GM10266 (cell line): ENCODE measurements at regions not wholly inside any gene's neighbourhood (a gene's known extent, or its start where the extent isn't known, plus 50 kb on each side); places are given as distances from the start of the nearest gene placed in this dataset.

ENCODE experiments used
- DNase-seq: peaks from one replicate; pipeline ENCODE4 v3.0.0; 2012; ENCODE audit errors: extremely low spot score
- TF ChIP-seq, protein P1 (sequence below): IDR thresholded peaks from 2 replicates; pipeline ENCODE4 v1.5.1; 2012; ENCODE audit warnings: mild to moderate bottlenecking, low read depth; ENCODE audit not compliant: control insufficient read depth, insufficient read depth; ENCODE audit errors: missing control alignments

- TF ChIP-seq, protein P1, sequence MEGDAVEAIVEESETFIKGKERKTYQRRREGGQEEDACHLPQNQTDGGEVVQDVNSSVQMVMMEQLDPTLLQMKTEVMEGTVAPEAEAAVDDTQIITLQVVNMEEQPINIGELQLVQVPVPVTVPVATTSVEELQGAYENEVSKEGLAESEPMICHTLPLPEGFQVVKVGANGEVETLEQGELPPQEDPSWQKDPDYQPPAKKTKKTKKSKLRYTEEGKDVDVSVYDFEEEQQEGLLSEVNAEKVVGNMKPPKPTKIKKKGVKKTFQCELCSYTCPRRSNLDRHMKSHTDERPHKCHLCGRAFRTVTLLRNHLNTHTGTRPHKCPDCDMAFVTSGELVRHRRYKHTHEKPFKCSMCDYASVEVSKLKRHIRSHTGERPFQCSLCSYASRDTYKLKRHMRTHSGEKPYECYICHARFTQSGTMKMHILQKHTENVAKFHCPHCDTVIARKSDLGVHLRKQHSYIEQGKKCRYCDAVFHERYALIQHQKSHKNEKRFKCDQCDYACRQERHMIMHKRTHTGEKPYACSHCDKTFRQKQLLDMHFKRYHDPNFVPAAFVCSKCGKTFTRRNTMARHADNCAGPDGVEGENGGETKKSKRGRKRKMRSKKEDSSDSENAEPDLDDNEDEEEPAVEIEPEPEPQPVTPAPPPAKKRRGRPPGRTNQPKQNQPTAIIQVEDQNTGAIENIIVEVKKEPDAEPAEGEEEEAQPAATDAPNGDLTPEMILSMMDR: no peak
- no peak for DNase-seq
Observed at GRCh38 chr3:30455840-30456239, 150.6 kb upstream of the TGFBR2 start.

- TF ChIP-seq, protein P1: no peak
- DNase-seq: no peak
Observed at GRCh38 chr3:30456264-30456663, 150.1 kb upstream of the TGFBR2 start.

DNA sequence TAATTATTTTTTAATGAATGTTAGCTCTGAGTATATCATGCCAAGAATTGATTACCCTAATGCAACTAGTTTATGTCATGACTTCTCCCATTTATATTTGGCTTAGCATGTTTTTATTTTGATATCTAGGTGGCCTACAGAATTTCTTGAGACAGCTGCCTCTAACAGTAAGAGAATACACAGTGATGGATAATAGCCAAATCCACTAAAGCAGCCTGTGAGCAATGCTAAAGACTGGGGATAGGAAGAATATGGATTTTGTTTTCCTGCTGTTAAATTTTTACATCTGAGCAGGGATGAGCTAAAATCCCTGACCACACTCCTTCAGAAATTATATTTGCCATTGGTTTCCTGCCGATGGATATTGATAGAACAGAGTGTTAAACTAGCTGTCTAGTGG, 149.3 kb upstream of the TGFBR2 start:
- TF ChIP-seq, protein P1: no peak

GRCh38 chr3:30457726-30458125, 148.7 kb upstream of the TGFBR2 start:
- TF ChIP-seq, protein P1: no peak
- DNase-seq: no peak

More for the DNA sequence above, 149.3 kb upstream of the TGFBR2 start:
- no peak for DNase-seq

DNA sequence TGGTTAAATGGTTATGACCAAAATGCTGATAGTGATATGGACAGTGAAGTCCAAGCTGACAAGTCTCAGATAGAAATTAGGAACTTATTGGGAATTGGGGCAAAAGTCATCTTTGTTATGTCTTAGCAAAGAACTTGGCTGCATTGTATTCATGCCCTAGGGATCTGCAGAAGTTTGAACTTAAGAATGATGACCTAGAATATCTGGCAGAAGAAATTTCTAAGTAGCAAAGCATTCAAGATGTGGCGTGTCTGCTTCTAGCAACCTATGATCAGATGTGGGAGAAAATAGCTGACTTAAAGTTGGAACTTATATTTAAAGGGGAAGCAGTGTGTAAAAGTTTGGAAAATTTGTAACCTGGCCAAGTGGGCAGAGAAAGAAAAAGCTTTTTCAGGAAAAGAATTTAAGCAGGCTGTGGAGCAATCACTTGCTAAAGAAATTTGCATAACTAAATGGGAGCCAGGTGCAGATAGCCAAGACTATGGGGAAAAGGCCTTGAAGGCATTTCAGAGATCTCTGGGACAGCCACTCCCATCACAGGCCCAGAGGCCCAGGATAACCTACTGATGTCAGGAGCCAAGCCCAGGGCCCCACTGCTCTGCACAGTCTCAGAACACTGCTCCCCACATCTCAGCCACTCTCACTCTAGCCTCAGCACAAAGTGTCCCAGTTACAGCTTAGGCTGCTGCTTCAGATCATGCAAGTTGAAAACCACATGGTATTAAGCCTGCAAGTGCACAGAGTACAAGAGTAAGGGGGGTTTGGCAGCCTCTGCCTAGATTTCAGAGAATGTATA, 147.8 kb upstream of the TGFBR2 start:
- TF ChIP-seq, protein P1: no peak
- no peak for DNase-seq

DNA sequence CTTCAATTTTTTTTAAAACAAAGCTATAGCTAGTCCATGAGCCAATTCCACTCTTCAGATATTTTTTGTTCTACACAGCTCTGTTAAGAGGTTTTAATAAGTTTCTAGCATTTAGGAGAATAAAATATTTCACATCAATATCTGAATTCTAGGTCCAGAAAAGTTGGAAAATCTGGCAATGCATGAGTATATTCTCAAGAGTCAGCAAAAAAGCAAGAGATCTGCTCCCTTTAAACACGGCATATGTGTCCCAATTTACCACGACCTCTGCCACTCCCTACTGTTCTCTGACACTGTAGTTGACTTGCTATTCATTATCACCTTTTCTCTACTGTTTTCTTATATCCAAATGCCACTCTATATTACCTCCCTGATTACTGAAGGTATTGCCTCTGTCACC, 145.1 kb upstream of the TGFBR2 start:
- no peak for DNase-seq
- TF ChIP-seq, protein P1: no peak

DNA sequence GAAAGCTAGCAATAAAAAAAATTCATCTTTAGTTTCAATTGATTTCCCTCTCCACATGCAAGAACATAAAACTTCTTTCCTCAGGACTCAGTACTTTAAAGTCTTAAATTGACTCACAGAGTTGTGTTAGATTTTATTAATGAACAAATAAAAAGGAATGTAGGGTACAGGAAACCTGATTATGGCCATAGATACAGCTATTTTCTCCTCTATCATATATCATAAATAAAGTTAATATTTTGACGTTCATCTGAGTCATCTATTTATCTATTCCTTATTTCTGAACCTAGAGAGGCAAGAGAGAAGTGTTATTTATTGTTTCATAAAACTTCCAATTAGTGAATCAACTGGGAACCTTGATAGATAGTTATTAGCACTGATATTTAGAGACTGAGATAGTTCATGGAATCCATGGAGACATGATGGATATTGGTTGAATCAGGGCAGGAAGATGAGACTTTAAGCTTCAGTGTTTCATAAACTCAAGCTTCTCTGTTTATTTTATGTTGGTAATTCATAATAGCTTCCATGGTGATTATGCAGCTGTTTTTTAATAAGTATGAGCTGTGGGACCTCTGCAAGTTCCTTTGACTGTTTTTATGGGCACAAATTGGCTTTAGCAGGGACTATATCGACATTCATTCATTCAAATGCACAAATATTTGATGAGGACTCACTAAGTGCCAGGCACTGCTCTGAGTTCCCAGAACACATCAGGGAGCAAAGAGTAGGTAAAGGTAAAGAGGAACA, 143.5 kb upstream of the TGFBR2 start:
- TF ChIP-seq, protein P1: no peak
- DNase-seq: no peak
